Esophagus (tissue), 2 donors: ENCODE measurements at regions not wholly inside any gene's neighbourhood (a gene's known extent, or its start where the extent isn't known, plus 50 kb on each side); places are given as distances from the start of the nearest gene placed in this dataset.
"Not testable (repeated sequence)": the region's sequence is repeated elsewhere in the genome, so short reads cannot be mapped to it uniquely, and the experiment has no call there.

Experiments
- H3K27ac ChIP-seq, 2 donors: one replicate each; pipeline ENCODE4 v1.5.1; 2013; ENCODE audit warnings: low read depth in 2 of 2, mild to moderate bottlenecking in 2 of 2, inconsistent platforms in 1 of 2, low read length in 1 of 2, moderate library complexity in 1 of 2
- H3K27me3 ChIP-seq, 2 donors: one replicate each; pipeline ENCODE4 v1.6.1; 2013; ENCODE audit warnings: low read length in 2 of 2, control low read depth in 1 of 2, mild to moderate bottlenecking in 1 of 2; ENCODE audit not compliant: insufficient read depth in 2 of 2, control insufficient read depth in 1 of 2
- H3K36me3 ChIP-seq, 2 donors: one replicate each; pipeline ENCODE4 v1.6.1; 2013; ENCODE audit warnings: low read length in 1 of 2; ENCODE audit not compliant: control insufficient read depth in 2 of 2, insufficient read depth in 2 of 2
- H3K4me1 ChIP-seq, 2 donors: one replicate each; pipeline ENCODE4 v1.6.1; 2013; ENCODE audit warnings: low read length in 1 of 2; ENCODE audit not compliant: control insufficient read depth in 2 of 2, insufficient read depth in 2 of 2
- H3K4me3 ChIP-seq, 2 donors: one replicate each; pipeline ENCODE4 v1.5.1; 2013; ENCODE audit warnings: low read length in 2 of 2, mild to moderate bottlenecking in 2 of 2, low read depth in 1 of 2, moderate library complexity in 1 of 2
- H3K9me3 ChIP-seq, 2 donors: one replicate each; pipeline ENCODE4 v1.6.1; 2013; ENCODE audit warnings: mild to moderate bottlenecking in 2 of 2, low read depth in 1 of 2, low read length in 1 of 2, moderate library complexity in 1 of 2; ENCODE audit not compliant: control insufficient read depth in 2 of 2, insufficient read depth in 1 of 2
- WGBS, 2 donors: extraction: QIAGEN DNeasy Blood & Tissue Kit; methylation state at CpG; one replicate each; pipeline ENCODE4 v1.1.7; 2013; 5-methylcytosine and 5-hydroxymethylcytosine counted together
- donor health status: healthy with polysubstance abuse.
- donor health status: Bipolar disorder and iron deficiency.

DNA sequence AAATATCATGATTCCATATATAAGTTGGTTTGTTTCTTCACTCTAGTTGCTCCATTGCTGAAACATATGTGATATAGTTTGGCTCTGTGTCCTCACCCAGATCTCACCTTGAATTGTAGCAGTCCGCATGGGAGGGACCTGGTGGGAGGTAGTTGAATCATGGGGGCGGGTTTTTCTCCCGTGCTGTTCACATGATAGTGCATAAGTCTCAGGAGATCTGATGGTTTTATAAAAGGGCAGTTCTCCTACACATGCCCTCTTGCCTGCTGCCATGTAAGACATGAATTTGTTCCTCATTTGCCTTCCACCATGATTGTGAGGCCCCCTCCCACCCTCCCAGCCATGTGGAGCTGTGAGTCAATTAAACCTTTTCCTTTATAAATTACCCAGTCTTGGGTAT, 915.5 kb downstream of the KCNJ2 start:
- H3K9me3 ChIP-seq = no peaks in the 10 kb centered on the region
- no peak overlapping the region for H3K27ac ChIP-seq
- no peak overlapping the region for H3K4me3 ChIP-seq
- no peaks in the 10 kb centered on the region for H3K4me1 ChIP-seq
- no peaks in the 10 kb centered on the region for H3K36me3 ChIP-seq
- WGBS, 2 donors = 92 to 95% methylated on average over 3 of the region's 3 CpGs
- H3K27me3 ChIP-seq = no peaks in the 10 kb centered on the region

DNA sequence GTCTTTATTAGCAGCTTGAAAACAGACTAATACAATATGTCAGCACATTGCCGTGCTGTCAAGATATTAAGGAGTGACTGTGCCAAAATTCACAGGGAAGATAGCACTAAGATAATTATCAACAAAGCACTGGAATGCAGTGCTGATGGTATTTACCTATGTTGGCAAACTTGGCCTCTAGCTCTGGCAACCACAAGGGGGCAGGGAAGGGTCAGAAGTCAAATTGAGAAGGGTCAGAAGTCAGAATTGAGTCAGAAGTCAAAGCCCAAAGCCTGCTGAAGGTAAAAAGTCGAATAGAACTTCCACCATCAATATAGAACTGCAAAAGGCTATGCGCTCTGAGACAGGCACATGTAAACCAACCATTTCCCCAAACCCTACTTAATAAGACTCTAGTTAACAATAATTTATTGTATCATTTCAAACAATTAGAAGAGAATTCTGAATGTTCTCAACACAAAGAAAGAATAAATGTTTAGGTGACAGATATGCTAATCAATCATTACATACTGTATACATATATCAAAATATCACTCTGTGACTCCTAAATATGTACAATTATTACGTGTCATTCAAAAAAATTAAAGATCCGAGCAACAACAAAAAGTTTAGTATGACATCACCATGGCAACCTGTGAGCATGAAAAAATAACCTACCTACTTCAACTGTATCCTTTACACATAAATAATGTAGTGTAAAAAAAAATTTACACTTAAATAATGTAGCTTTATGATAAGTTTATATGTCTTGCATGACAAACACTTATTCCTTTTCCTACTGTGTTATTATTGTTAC, 916.1 kb downstream of the KCNJ2 start:
- no peaks in the 10 kb centered on the region for H3K4me1 ChIP-seq
- no peak overlapping the region for H3K27ac ChIP-seq
- H3K27me3 ChIP-seq = no peaks in the 10 kb centered on the region
- whole genome bisulfite sequencing, 2 donors = 50 to 65% methylated on average over 5 of the region's 5 CpGs
- no peak overlapping the region for H3K4me3 ChIP-seq
- no peaks in the 10 kb centered on the region for H3K9me3 ChIP-seq
- H3K36me3 ChIP-seq = no peaks in the 10 kb centered on the region

DNA sequence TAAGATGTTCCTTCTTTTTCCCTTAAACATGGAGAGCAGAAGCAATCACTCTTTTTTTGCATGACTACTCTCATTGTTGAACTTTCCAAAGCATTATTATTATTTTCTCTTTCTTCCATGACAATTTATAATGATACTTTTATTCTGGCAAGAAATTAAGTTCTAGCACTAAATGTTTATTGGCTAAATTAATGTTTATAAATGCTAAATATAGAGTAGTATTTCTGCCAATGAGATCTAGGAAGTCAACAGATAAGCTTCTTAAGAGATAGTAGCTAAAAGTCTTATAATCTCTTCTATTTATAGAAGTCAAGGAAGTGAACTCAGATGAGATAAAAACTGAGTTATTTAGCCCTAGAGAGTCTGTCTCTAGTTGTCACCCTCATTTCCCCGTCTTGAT, 920.1 kb downstream of the KCNJ2 start:
- 34 to 59% methylated on average over 1 of the region's 1 CpG for WGBS, 2 donors
- Histone ChIP-seq H3K27ac (no peak overlapping the region), H3K4me1 (no peaks in the 10 kb centered on the region), H3K9me3 (no peaks in the 10 kb centered on the region), H3K4me3 (no peak overlapping the region), H3K27me3 (no peaks in the 10 kb centered on the region), H3K36me3 (no peaks in the 10 kb centered on the region)

DNA sequence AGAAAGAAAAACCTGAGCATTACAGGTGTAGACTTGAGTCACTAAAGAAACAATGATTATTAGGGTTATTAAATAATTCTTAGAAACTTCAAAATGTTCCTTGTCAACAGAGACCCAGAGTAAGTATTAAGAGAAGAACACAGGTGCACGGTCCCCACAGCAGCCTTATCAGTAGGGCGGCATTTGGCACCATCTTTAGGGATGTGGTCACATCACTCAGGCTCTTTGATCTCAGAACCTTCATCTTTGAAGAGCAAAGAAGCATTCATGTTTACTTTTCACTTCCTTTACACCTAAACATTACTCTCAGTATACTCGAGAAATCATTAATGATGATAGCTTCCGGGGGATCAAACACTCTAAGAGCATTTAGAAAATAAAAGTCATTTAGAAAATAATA, 928.7 kb downstream of the KCNJ2 start:
- H3K4me3 ChIP-seq = no peak overlapping the region
- no peak overlapping the region for H3K27ac ChIP-seq
- 30 to 44% methylated on average over 4 of the region's 4 CpGs for WGBS, 2 donors
- no peaks in the 10 kb centered on the region for H3K27me3 ChIP-seq
- H3K9me3 ChIP-seq = no peaks in the 10 kb centered on the region
- H3K36me3 ChIP-seq = no peaks in the 10 kb centered on the region
- no peaks in the 10 kb centered on the region for H3K4me1 ChIP-seq

DNA sequence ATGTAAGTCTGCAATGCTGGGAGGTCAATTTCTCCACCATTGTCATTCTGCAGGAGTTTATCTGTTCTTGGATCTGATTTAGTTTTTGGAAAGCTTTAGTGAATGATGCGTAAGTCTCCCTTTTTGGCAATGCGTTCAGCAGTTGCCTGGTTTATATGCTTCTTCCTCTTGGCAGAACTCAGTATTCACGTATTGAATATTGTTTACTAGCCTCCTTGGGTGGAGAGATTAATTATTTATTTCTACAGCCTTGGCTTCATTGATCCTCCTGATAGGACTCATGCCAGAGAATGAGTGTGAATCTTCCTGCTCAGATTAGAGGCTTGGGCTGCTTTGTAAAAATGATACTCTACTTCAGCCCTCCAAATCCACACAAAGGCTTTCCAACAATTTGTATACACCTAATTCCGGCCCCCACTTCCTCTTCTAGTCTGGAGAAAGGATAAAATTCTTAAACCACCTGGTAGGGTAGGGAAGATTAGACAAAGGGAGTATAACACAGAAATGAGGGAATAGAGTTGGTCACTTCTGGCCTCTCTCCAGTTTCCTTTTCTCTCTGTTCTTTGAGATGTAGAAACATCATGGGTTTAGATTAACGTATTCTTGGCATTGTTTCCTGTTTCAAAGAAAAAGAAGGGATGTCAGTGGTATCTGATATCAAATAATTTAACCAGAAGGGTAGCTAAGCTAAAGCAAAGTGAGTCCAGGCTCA, 929.8 kb downstream of the KCNJ2 start:
- no peaks in the 10 kb centered on the region for H3K9me3 ChIP-seq
- no peaks in the 10 kb centered on the region for H3K27me3 ChIP-seq
- WGBS, 2 donors = 44 to 48% methylated on average over 5 of the region's 5 CpGs
- no peaks in the 10 kb centered on the region for H3K4me1 ChIP-seq
- no peak overlapping the region for H3K4me3 ChIP-seq
- H3K27ac ChIP-seq = no peak overlapping the region
- no peaks in the 10 kb centered on the region for H3K36me3 ChIP-seq

DNA sequence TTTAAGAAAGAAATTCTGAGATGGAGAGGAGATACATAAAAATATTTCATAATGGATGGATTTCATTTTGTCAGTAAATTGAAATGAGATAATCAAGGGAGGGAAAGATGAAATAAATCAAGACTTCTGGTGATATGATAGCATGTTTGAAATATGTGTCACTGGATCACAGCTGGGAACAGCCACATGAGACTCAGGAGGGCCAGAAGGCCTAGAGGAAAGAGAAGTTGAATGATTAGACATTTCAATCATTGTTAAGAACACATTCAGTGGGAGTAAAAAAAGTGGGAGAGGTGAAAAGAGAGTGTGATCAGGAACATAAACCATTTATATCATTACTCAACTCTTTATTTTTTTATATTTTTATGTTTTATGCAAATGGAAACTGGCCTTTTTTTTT, 933.4 kb downstream of the KCNJ2 start:
- Histone ChIP-seq H3K4me1 (no peaks in the 10 kb centered on the region), H3K27me3 (no peaks in the 10 kb centered on the region), H3K9me3 (no peaks in the 10 kb centered on the region), H3K36me3 (no peaks in the 10 kb centered on the region), H3K27ac (no peak overlapping the region), H3K4me3 (no peak overlapping the region)

DNA sequence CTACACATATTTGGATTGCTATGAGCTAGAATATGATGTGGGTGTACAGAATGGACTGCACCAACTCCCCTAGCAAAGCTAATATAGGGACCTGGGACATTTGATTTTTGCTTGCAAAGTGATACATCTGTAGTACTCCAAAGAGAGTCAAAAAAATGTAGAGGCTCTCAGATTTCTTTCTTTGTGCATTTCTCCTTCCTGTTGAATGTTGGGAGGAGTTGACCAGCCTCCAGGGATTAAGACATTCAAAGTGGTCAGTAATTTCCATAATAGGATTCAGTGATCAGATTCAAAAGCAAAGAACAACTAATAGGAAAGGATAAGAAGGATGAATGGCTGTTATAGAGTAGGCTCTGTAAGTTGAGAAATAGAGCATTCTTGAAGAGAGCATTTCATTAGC, 934.9 kb downstream of the KCNJ2 start:
- no peaks in the 10 kb centered on the region for H3K4me1 ChIP-seq
- H3K27me3 ChIP-seq = no peaks in the 10 kb centered on the region
- no peaks in the 10 kb centered on the region for H3K9me3 ChIP-seq
- no peak overlapping the region for H3K4me3 ChIP-seq
- H3K27ac ChIP-seq = no peak overlapping the region
- H3K36me3 ChIP-seq = no peaks in the 10 kb centered on the region

DNA sequence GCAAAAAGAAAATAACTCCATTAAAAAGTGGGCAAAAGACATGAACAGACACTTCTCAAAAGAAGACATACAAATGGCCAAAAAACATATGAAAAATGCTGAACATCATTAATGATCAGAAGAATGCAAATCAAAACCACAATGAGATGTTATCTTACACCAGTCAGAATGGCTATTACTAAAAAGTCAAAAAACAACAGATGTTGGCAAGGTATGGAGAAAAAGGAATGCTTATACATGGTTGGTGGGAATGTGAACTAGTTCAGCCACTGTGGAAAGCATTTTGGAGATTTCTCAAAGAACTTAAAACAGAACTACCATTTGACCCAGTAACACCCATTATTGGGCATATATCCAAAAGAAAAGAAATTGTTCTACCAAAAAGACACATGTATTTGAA, 936.7 kb downstream of the KCNJ2 start:
- H3K9me3 ChIP-seq, H3K27ac ChIP-seq, H3K36me3 ChIP-seq, H3K27me3 ChIP-seq, H3K4me1 ChIP-seq, H3K4me3 ChIP-seq: not testable (repeated sequence)

DNA sequence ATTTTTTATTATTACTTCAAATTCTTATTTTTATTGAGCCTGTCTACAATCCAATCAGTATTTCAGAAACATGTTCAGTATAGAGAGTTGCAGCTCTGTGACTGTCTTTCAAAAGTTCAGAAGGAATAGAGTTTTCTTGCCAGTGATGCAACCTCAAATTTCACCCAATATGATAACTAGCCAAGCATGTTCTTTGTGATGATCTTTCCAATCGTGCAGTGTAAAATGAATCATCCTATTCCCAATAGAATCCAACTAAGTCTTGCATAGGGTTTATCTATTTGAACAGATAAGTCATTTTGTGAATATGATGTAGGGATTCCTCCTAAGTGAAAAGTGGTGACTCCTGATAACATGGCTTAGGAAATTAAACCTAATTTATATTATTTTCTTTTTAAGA, 937.8 kb downstream of the KCNJ2 start:
- Histone ChIP-seq H3K9me3 (no peaks in the 10 kb centered on the region), H3K4me1 (no peaks in the 10 kb centered on the region), H3K36me3 (no peaks in the 10 kb centered on the region), H3K4me3 (no peak overlapping the region), H3K27ac (no peak overlapping the region), H3K27me3 (no peaks in the 10 kb centered on the region)
- WGBS, 2 donors = 29 to 48% methylated on average over 1 of the region's 1 CpG

DNA sequence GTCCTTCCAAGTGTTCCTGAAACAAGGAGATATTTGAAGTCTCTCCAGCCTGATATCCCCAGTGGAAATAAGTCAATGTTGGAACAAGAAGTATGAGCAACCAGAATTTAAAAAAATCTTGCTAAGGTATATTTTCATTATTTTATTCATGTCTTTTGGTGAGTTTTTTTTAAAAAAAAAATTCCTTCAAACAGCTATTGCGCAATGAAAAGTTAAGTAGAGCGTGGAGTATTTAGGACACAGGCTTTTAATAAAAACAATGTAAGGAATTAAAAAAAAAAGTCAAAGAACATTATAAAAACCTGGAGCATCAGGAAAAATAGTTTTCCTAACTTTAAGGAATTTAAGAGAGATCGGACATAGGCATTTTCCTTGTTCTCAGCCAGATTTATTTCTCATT, 940.4 kb downstream of the KCNJ2 start:
- H3K4me1 ChIP-seq = no peaks in the 10 kb centered on the region
- no peaks in the 10 kb centered on the region for H3K36me3 ChIP-seq
- no peak overlapping the region for H3K27ac ChIP-seq
- no peaks in the 10 kb centered on the region for H3K9me3 ChIP-seq
- WGBS, 2 donors = 55 to 67% methylated on average over 3 of the region's 3 CpGs
- H3K4me3 ChIP-seq = no peak overlapping the region
- H3K27me3 ChIP-seq = peaks cover 0 to 4% of the 10 kb centered on the region in 2 donors
